IMR-90 (cell line): ENCODE measurements at regions not wholly inside any gene's neighbourhood (a gene's known extent, or its start where the extent isn't known, plus 50 kb on each side); places are given as distances from the start of the nearest gene placed in this dataset.

Experiments
- ATAC-seq: fragments of 200-7000 bp; cut with Tn5 transposase; 2 replicates; pipeline ENCODE4 v1.9.1; 2020; ENCODE audit warnings: low read depth, mild to moderate bottlenecking, moderate library complexity
- BruUV-seq: library from RNA; stranded (reverse); fragments of 400-500 nt; replicated peaks from 2 replicates; lab custom pipeline; 2021; lab: Mats Ljungman, UMichigan
- CTCF ChIA-PET: fragments of 300-600 bp; formaldehyde crosslinking; extraction: SDS; loops from one replicate; lab custom pipeline; 2021; ENCODE audit warnings: antibody characterized with exemption; lab: Yijun Ruan, JAX
- POLR2A ChIA-PET: fragments of 300-600 bp; sonication (Branson Sonifier 250); formaldehyde crosslinking; loops from one replicate; lab custom pipeline; 2022; ENCODE audit warnings: antibody characterized with exemption; ENCODE audit not compliant: unreplicated experiment; lab: Charles Lee
- DNase-seq: peaks from one replicate; pipeline ENCODE4 v3.0.0; 2013
- H2AFZ ChIP-seq: replicated peaks from 2 replicates; pipeline ENCODE3; 2013; ENCODE audit warnings: low read length, mild to moderate bottlenecking; ENCODE audit not compliant: poor library complexity
- H2AK5ac ChIP-seq: 2 replicates; pipeline ENCODE4 v1.6.1; 2013; ENCODE audit warnings: low read depth, low read length, inconsistent platforms
- H2AK9ac ChIP-seq: replicated peaks from 2 replicates; pipeline ENCODE3; 2013; ENCODE audit warnings: mild to moderate bottlenecking, low read depth, low read length, moderate library complexity; ENCODE audit not compliant: poor library complexity
- H2BK120ac ChIP-seq: 2 replicates; pipeline ENCODE4 v1.6.1; 2013; ENCODE audit warnings: low read depth, low read length, inconsistent platforms
- H2BK15ac ChIP-seq: 3 replicates; pipeline ENCODE4 v1.6.1; 2013; ENCODE audit warnings: low read depth, low read length, inconsistent platforms
- H2BK20ac ChIP-seq: 2 replicates; pipeline ENCODE4 v1.6.1; 2013; ENCODE audit warnings: low read depth, mild to moderate bottlenecking, inconsistent platforms, low read length, moderate library complexity
- H2BK5ac ChIP-seq: 2 replicates; pipeline ENCODE4 v1.6.1; 2013; ENCODE audit warnings: mild to moderate bottlenecking, low read depth, low read length, inconsistent platforms; ENCODE audit not compliant: poor library complexity, severe bottlenecking
- H3K14ac ChIP-seq: replicated peaks from 2 replicates; pipeline ENCODE4 v1.6.1; 2013; ENCODE audit warnings: low read depth, low read length, inconsistent platforms
- H3K18ac ChIP-seq: 2 replicates; pipeline ENCODE4 v1.6.1; 2013; ENCODE audit warnings: low read depth, low read length, control low read depth
- H3K23ac ChIP-seq: 2 replicates; pipeline ENCODE4 v1.6.1; 2013; ENCODE audit warnings: low read depth, low read length, inconsistent platforms
- H3K27ac ChIP-seq: 2 replicates; pipeline ENCODE4 v1.5.1; 2013; ENCODE audit warnings: mild to moderate bottlenecking, control low read depth, low read length; ENCODE audit not compliant: insufficient read depth
- H3K27me3 ChIP-seq: 2 replicates; pipeline ENCODE4 v1.6.1; 2013; ENCODE audit warnings: low read length; ENCODE audit not compliant: control insufficient read depth, insufficient read depth
- H3K36me3 ChIP-seq: 2 replicates; pipeline ENCODE4 v1.6.1; 2013; ENCODE audit warnings: low read length, mixed read lengths; ENCODE audit not compliant: control insufficient read depth, insufficient read depth
- H3K4ac ChIP-seq: 2 replicates; pipeline ENCODE4 v1.6.1; 2013; ENCODE audit warnings: low read depth, low read length, inconsistent platforms
- H3K4me1 ChIP-seq: 2 replicates; pipeline ENCODE4 v1.6.1; 2013; ENCODE audit warnings: low read length, mixed read lengths; ENCODE audit not compliant: control insufficient read depth, insufficient read depth
- H3K4me2 ChIP-seq: 2 replicates; pipeline ENCODE4 v1.6.1; 2013; ENCODE audit warnings: low read depth, mild to moderate bottlenecking, control low read depth, low read length, moderate library complexity
- H3K4me3 ChIP-seq: 2 replicates; pipeline ENCODE4 v1.5.1; 2013; ENCODE audit warnings: low read depth, mild to moderate bottlenecking, control low read depth, low read length, moderate library complexity; ENCODE audit not compliant: insufficient read depth
- H3K56ac ChIP-seq: 2 replicates; pipeline ENCODE4 v1.6.1; 2013; ENCODE audit warnings: low read length, inconsistent platforms; ENCODE audit not compliant: insufficient read depth; ENCODE audit errors: extremely low read depth
- H3K79me1 ChIP-seq, 2 experiments: 2 replicates each; pipeline ENCODE4 v1.6.1; 2013; ENCODE audit warnings: low read length in 2 of 2, inconsistent platforms in 1 of 2, low read depth in 1 of 2
- H3K9ac ChIP-seq: 2 replicates; pipeline ENCODE4 v1.6.1; 2013; ENCODE audit warnings: low read depth, low read length, control low read depth
- H3K9me1 ChIP-seq: 2 replicates; pipeline ENCODE4 v1.6.1; 2013; ENCODE audit warnings: low read length, inconsistent platforms; ENCODE audit not compliant: insufficient read depth
- H3K9me3 ChIP-seq: 2 replicates; pipeline ENCODE4 v1.6.1; 2013; ENCODE audit warnings: low read length; ENCODE audit not compliant: control insufficient read depth, insufficient read depth
- H4K20me1 ChIP-seq: 2 replicates; pipeline ENCODE4 v1.6.1; 2013; ENCODE audit warnings: low read length, inconsistent platforms; ENCODE audit not compliant: insufficient read depth
- H4K5ac ChIP-seq: 2 replicates; pipeline ENCODE4 v1.6.1; 2013; ENCODE audit warnings: mild to moderate bottlenecking, low read depth, low read length, control low read depth
- H4K8ac ChIP-seq, 2 experiments: 2 replicates each; pipeline ENCODE4 v1.6.1; 2013; ENCODE audit warnings: low read depth in 2 of 2, low read length in 2 of 2, control low read depth in 1 of 2, inconsistent platforms in 1 of 2
- H4K91ac ChIP-seq: 2 replicates; pipeline ENCODE4 v1.6.1; 2013; ENCODE audit warnings: low read depth, low read length, inconsistent platforms; ENCODE audit not compliant: insufficient read depth
- BHLHE40 ChIP-seq: fragments of 150-350 bp; IDR thresholded peaks from 2 replicates; pipeline ENCODE4 v1.6.1; 2016; ENCODE audit warnings: mild to moderate bottlenecking, low read depth, low read length
- CEBPB ChIP-seq: IDR thresholded peaks from 2 replicates; pipeline ENCODE4 v1.6.1; 2012; ENCODE audit warnings: low read depth, low read length, improper control_type of control experiment
- CHD1 ChIP-seq: IDR thresholded peaks from 2 replicates; pipeline ENCODE4 v1.6.1; 2012; ENCODE audit warnings: low read depth, low read length, improper control_type of control experiment
- FOS ChIP-seq: fragments of 150-350 bp; IDR thresholded peaks from 2 replicates; pipeline ENCODE4 v1.6.1; 2016; ENCODE audit warnings: low read depth, low read length
- MAFK ChIP-seq: IDR thresholded peaks from 2 replicates; pipeline ENCODE4 v1.6.1; 2012; ENCODE audit warnings: low read depth, low read length, improper control_type of control experiment
- MAZ ChIP-seq: IDR thresholded peaks from 2 replicates; pipeline ENCODE4 v1.6.1; 2012; ENCODE audit warnings: low read depth, mild to moderate bottlenecking, low read length, improper control_type of control experiment, moderate library complexity, borderline replicate concordance
- MXI1 ChIP-seq: IDR thresholded peaks from 2 replicates; pipeline ENCODE4 v1.6.1; 2012; ENCODE audit warnings: low read depth, mild to moderate bottlenecking, low read length, moderate library complexity, borderline replicate concordance
- NFE2L2 ChIP-seq: fragments of 150-350 bp; IDR thresholded peaks from 2 replicates; pipeline ENCODE4 v1.6.1; 2016; ENCODE audit warnings: low read depth, mild to moderate bottlenecking, low read length
- POLR2A ChIP-seq: IDR thresholded peaks from 2 replicates; pipeline ENCODE4 v1.6.1; 2012; ENCODE audit warnings: mild to moderate bottlenecking, low read depth, low read length
- RAD21 ChIP-seq: IDR thresholded peaks from 2 replicates; pipeline ENCODE4 v1.6.1; 2012; ENCODE audit warnings: low read length, improper control_type of control experiment
- RCOR1 ChIP-seq: IDR thresholded peaks from 2 replicates; pipeline ENCODE4 v1.6.1; 2012; ENCODE audit warnings: mild to moderate bottlenecking, low read length, improper control_type of control experiment; ENCODE audit not compliant: insufficient replicate concordance
- RFX5 ChIP-seq: IDR thresholded peaks from 2 replicates; pipeline ENCODE4 v1.8.0; 2012; ENCODE audit warnings: low read depth, mild to moderate bottlenecking, low read length, moderate library complexity
- SMC3 ChIP-seq: fragments of 150-350 bp; IDR thresholded peaks from 2 replicates; pipeline ENCODE4 v1.6.1; 2016; ENCODE audit warnings: low read depth, mild to moderate bottlenecking, antibody characterized with exemption, low read length, moderate library complexity
- WGBS, 2 experiments: methylation state at CpG; one replicate each; pipeline versions ENCODE4 v1.1.5 to v1.1.7; 2013; ENCODE audit warnings: missing lambda C conversion rate in 2 of 2; ENCODE audit not compliant: insufficient read length in 1 of 2; ENCODE audit errors: extremely low coverage in 2 of 2; 5-methylcytosine and 5-hydroxymethylcytosine counted together
- dilution Hi-C: fragments of 300-500 bp; cut with HindIII; formaldehyde crosslinking; loops from one replicate; pipeline ENCODE4 v1.14.3; 2018; ENCODE audit warnings: low sequenced_read_pairs; ENCODE audit not compliant: unreplicated experiment
- in situ Hi-C: fragments of 300-500 bp; cut with MboI; formaldehyde crosslinking; loops from 3 replicates; pipeline ENCODE4 v1.14.3; 2019; ENCODE audit warnings: low sequenced_read_pairs, inconsistent platforms, mixed read lengths
- intact Hi-C: fragments of 100-400 bp; cut with micrococcal nuclease; formaldehyde crosslinking; loops from 2 replicates; pipeline ENCODE4 v1.10.0; 2022
- TF ChIP-seq, protein P1 (sequence below): fragments of 150-350 bp; IDR thresholded peaks from 2 replicates; pipeline ENCODE4 v1.6.1; 2017; ENCODE audit warnings: mild to moderate bottlenecking, antibody characterized with exemption, low read length, low read depth
- TF ChIP-seq, protein P2 (sequence below): conservative IDR thresholded peaks from 2 replicates; pipeline ENCODE4 v1.5.1; 2012; ENCODE audit warnings: mild to moderate bottlenecking, low read depth, low read length, improper control_type of control experiment
- TF ChIP-seq, protein P3 (sequence below): fragments of 150-350 bp; IDR thresholded peaks from 2 replicates; pipeline ENCODE4 v1.6.1; 2016; ENCODE audit warnings: low read depth, mild to moderate bottlenecking, low read length, moderate library complexity, borderline replicate concordance

DNA sequence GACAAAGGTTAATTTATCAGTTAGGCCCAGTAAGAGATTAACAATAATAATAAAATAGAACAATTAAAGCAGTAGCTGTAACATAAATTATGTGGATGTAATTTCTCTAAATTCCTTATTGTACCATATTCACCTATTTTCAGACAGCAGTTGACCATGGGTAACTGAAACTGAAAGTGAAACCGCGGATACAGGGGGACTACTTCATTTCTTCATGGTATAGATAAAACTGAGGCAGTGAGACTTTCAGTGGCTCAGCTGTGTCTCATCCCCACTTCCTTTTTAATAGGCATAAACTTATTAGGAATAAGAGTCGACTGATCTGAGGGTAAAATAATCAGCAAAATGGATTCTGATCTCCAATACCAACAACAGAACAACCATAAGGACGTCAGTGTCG, 174.0 kb upstream of the WWC1 start:
- no peak overlapping the region for H2AK9ac ChIP-seq
- POLR2A ChIA-PET = no interaction called here
- H3K23ac ChIP-seq = no peak overlapping the region
- no peaks in the 10 kb centered on the region for H4K20me1 ChIP-seq
- H2BK20ac ChIP-seq = no peak overlapping the region
- H2BK5ac ChIP-seq = no peak overlapping the region
- H3K9ac ChIP-seq = no peak overlapping the region
- no peak overlapping the region for H2BK120ac ChIP-seq
- H4K5ac ChIP-seq = no peak overlapping the region
- no CpG with 5 or more reads among the region's 5 CpGs for WGBS, 2 experiments
- H3K36me3 ChIP-seq = no peaks in the 10 kb centered on the region
- CTCF ChIA-PET = no interaction called here
- no peak for DNase-seq
- no peaks in the 10 kb centered on the region for H3K79me1 ChIP-seq
- in situ Hi-C loops = no loop called here
- intact Hi-C loops = no loop called here
- H3K9me3 ChIP-seq = no peaks in the 10 kb centered on the region
- no peak overlapping the region for H3K4me3 ChIP-seq
- H2AK5ac ChIP-seq = no peak overlapping the region
- TF ChIP-seq RFX5 = no peak
- no peak for TF ChIP-seq RAD21
- TF ChIP-seq, protein P1, sequence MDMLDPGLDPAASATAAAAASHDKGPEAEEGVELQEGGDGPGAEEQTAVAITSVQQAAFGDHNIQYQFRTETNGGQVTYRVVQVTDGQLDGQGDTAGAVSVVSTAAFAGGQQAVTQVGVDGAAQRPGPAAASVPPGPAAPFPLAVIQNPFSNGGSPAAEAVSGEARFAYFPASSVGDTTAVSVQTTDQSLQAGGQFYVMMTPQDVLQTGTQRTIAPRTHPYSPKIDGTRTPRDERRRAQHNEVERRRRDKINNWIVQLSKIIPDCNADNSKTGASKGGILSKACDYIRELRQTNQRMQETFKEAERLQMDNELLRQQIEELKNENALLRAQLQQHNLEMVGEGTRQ = no peak
- no peak for TF ChIP-seq CEBPB
- TF ChIP-seq CHD1 = no peak
- no peak for TF ChIP-seq NFE2L2
- TF ChIP-seq FOS = no peak
- TF ChIP-seq POLR2A = no peak
- no peak for TF ChIP-seq RCOR1
- TF ChIP-seq BHLHE40 = no peak
- TF ChIP-seq SMC3 = no peak
- no peak for TF ChIP-seq MAFK
- TF ChIP-seq, protein P2, sequence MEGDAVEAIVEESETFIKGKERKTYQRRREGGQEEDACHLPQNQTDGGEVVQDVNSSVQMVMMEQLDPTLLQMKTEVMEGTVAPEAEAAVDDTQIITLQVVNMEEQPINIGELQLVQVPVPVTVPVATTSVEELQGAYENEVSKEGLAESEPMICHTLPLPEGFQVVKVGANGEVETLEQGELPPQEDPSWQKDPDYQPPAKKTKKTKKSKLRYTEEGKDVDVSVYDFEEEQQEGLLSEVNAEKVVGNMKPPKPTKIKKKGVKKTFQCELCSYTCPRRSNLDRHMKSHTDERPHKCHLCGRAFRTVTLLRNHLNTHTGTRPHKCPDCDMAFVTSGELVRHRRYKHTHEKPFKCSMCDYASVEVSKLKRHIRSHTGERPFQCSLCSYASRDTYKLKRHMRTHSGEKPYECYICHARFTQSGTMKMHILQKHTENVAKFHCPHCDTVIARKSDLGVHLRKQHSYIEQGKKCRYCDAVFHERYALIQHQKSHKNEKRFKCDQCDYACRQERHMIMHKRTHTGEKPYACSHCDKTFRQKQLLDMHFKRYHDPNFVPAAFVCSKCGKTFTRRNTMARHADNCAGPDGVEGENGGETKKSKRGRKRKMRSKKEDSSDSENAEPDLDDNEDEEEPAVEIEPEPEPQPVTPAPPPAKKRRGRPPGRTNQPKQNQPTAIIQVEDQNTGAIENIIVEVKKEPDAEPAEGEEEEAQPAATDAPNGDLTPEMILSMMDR = no peak
- TF ChIP-seq, protein P3, sequence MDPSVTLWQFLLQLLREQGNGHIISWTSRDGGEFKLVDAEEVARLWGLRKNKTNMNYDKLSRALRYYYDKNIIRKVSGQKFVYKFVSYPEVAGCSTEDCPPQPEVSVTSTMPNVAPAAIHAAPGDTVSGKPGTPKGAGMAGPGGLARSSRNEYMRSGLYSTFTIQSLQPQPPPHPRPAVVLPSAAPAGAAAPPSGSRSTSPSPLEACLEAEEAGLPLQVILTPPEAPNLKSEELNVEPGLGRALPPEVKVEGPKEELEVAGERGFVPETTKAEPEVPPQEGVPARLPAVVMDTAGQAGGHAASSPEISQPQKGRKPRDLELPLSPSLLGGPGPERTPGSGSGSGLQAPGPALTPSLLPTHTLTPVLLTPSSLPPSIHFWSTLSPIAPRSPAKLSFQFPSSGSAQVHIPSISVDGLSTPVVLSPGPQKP = no peak
- TF ChIP-seq MAZ = no peak
- TF ChIP-seq MXI1 = no peak
- ATAC-seq = no peak
- H3K4me1 ChIP-seq = no peaks in the 10 kb centered on the region
- no peak overlapping the region for H2AFZ ChIP-seq
- no peak overlapping the region for H3K27ac ChIP-seq
- no peak overlapping the region for H3K4ac ChIP-seq
- no peak overlapping the region for H4K91ac ChIP-seq
- H3K4me2 ChIP-seq = no peak overlapping the region
- H3K27me3 ChIP-seq = no peaks in the 10 kb centered on the region
- dilution Hi-C loops = no loop called here
- H3K14ac ChIP-seq = no peak overlapping the region
- no peak overlapping the region for H3K18ac ChIP-seq
- no peak overlapping the region for H2BK15ac ChIP-seq
- BruUV-seq = no TSS peak
- no peaks in the 10 kb centered on the region for H3K9me1 ChIP-seq
- no peak overlapping the region for H4K8ac ChIP-seq
- H3K56ac ChIP-seq = no peak overlapping the region
